B cell (primary cell): ENCODE measurements at regions not wholly inside any gene's neighbourhood (a gene's known extent, or its start where the extent isn't known, plus 50 kb on each side); places are given as distances from the start of the nearest gene placed in this dataset.

Experiments
- ATAC-seq: fragments of 200-7000 bp; cut with Tn5 transposase; one replicate; pipeline ENCODE4 v1.10.0; 2021; ENCODE audit warnings: low read depth, mild to moderate bottlenecking, moderate number of reproducible peaks, moderate library complexity
- CTCF ChIA-PET: fragments of 350-600 bp; sonication (Branson Sonifier 250); formaldehyde crosslinking; loops from one replicate; lab custom pipeline; 2021; ENCODE audit warnings: antibody characterized with exemption, inconsistent platforms; lab: Charles Lee
- POLR2A ChIA-PET: fragments of 350-600 bp; sonication (Branson Sonifier 250); formaldehyde crosslinking; loops from one replicate; lab custom pipeline; 2021; ENCODE audit warnings: antibody characterized with exemption; lab: Charles Lee
- DNase-seq: peaks from one replicate; pipeline ENCODE4 v3.0.0; 2013
- H2AFZ ChIP-seq: 2 replicates; pipeline ENCODE4 v1.6.1; 2012; ENCODE audit warnings: mild to moderate bottlenecking, low read depth, low read length; ENCODE audit not compliant: insufficient read depth, poor library complexity, severe bottlenecking
- H3K27ac ChIP-seq, 2 donors: 1 replicate in 1 of 2; 2 replicates in 1 of 2; pipeline ENCODE4 v1.5.1; 2012 to 2013; ENCODE audit warnings: low read length in 2 of 2, mild to moderate bottlenecking in 2 of 2, moderate library complexity in 1 of 2
- H3K27me3 ChIP-seq, 4 experiments: fragments of 200-600 bp in 1 of 4; sonication (generic) in 1 of 4; replicated peaks in 1 of 4; 1 replicate in 2 of 4; 2 replicates in 2 of 4; pipeline versions ENCODE4 v1.6.1 to v1.7.0; 2013 to 2016; ENCODE audit warnings: low read length in 3 of 4, mild to moderate bottlenecking in 2 of 4, mixed read lengths in 1 of 4, moderate library complexity in 1 of 4; ENCODE audit not compliant: insufficient read depth in 4 of 4, control insufficient read depth in 3 of 4; ENCODE audit errors: control extremely low read depth in 1 of 4
- H3K36me3 ChIP-seq, 2 experiments: replicated peaks in 1 of 2; 1 replicate in 1 of 2; 2 replicates in 1 of 2; pipeline versions ENCODE4 v1.6.1 to v1.7.1; 2013; ENCODE audit warnings: low read length in 1 of 2; ENCODE audit not compliant: insufficient read depth in 2 of 2, control insufficient read depth in 1 of 2; ENCODE audit errors: control extremely low read depth in 1 of 2, extremely low read depth in 1 of 2
- H3K4me1 ChIP-seq, 2 donors: fragments of 200-600 bp in 1 of 2; sonication (generic) in 1 of 2; 1 replicate in 1 of 2; 2 replicates in 1 of 2; pipeline versions ENCODE4 v1.5.1 to v1.6.1; 2013 to 2017; ENCODE audit warnings: low read length in 2 of 2; ENCODE audit not compliant: control insufficient read depth in 2 of 2, insufficient read depth in 2 of 2
- H3K4me2 ChIP-seq: replicated peaks from 2 replicates; pipeline ENCODE3; 2012; ENCODE audit warnings: mild to moderate bottlenecking, low read depth, low read length; ENCODE audit not compliant: poor library complexity, severe bottlenecking
- H3K4me3 ChIP-seq, 5 experiments: fragments of 200-600 bp in 1 of 5; sonication (generic) in 1 of 5; 1 replicate in 3 of 5; 2 replicates in 2 of 5; pipeline versions ENCODE4 v1.5.1 to v1.7.0; 2011 to 2016; ENCODE audit warnings: low read length in 4 of 5, mild to moderate bottlenecking in 4 of 5, low read depth in 2 of 5, control low read depth in 1 of 5, moderate library complexity in 1 of 5; ENCODE audit not compliant: insufficient read depth in 1 of 5; ENCODE audit errors: control extremely low read depth in 1 of 5, extremely low read depth in 1 of 5
- H3K79me2 ChIP-seq: fragments of 200-600 bp; sonication (generic); one replicate; pipeline ENCODE4 v1.6.0; 2016; ENCODE audit warnings: low read length; ENCODE audit not compliant: control insufficient read depth, insufficient read depth
- H3K9ac ChIP-seq: fragments of 200-600 bp; sonication (generic); 2 replicates; pipeline ENCODE4 v1.6.1; 2017; ENCODE audit warnings: mild to moderate bottlenecking, low read length, moderate library complexity
- H3K9me3 ChIP-seq, 3 donors: one replicate each; pipeline versions ENCODE4 v1.6.1 to v1.7.1; 2013; ENCODE audit warnings: low read length in 2 of 3; ENCODE audit not compliant: control insufficient read depth in 2 of 3, insufficient read depth in 1 of 3; ENCODE audit errors: control extremely low read depth in 1 of 3
- H4K20me1 ChIP-seq: 2 replicates; pipeline ENCODE4 v1.6.0; 2012; ENCODE audit warnings: mild to moderate bottlenecking, low read length; ENCODE audit not compliant: insufficient read depth, control insufficient read depth, poor library complexity, severe bottlenecking
- H3K27ac Mint-ChIP-seq: one replicate; pipeline ENCODE4 v1.8.0; 2021; ENCODE audit warnings: mixed read lengths
- H3K27me3 Mint-ChIP-seq: one replicate; pipeline ENCODE4 v1.8.0; 2021; ENCODE audit warnings: mixed read lengths
- H3K4me1 Mint-ChIP-seq: one replicate; pipeline ENCODE4 v1.8.0; 2021; ENCODE audit warnings: mixed read lengths
- H3K4me3 Mint-ChIP-seq: one replicate; pipeline ENCODE4 v1.8.0; 2021; ENCODE audit warnings: mixed read lengths
- H3K9me3 Mint-ChIP-seq: one replicate; pipeline ENCODE4 v1.8.0; 2022; ENCODE audit warnings: mixed read lengths; ENCODE audit not compliant: insufficient read depth
- EZH2 ChIP-seq: IDR thresholded peaks from 2 replicates; pipeline ENCODE4 v1.6.1; 2012; ENCODE audit warnings: borderline replicate concordance, low read depth, mild to moderate bottlenecking, moderate library complexity, low read length; ENCODE audit not compliant: insufficient read depth, poor library complexity, severe bottlenecking
- WGBS: methylation state at CpG from one replicate; pipeline ENCODE4 v1.1.5; 2013; ENCODE audit warnings: missing lambda C conversion rate; ENCODE audit not compliant: insufficient coverage; 5-methylcytosine and 5-hydroxymethylcytosine counted together
- intact Hi-C: fragments of 100-400 bp; cut with micrococcal nuclease; formaldehyde crosslinking; loops from one replicate; pipeline ENCODE4 v1.10.0; 2022
- TF ChIP-seq, protein P1 (sequence below): fragments of 200-600 bp; IDR thresholded peaks from one replicate; pipeline ENCODE4 v1.8.0; 2022; ENCODE audit warnings: antibody characterized with exemption, mild to moderate bottlenecking

DNA sequence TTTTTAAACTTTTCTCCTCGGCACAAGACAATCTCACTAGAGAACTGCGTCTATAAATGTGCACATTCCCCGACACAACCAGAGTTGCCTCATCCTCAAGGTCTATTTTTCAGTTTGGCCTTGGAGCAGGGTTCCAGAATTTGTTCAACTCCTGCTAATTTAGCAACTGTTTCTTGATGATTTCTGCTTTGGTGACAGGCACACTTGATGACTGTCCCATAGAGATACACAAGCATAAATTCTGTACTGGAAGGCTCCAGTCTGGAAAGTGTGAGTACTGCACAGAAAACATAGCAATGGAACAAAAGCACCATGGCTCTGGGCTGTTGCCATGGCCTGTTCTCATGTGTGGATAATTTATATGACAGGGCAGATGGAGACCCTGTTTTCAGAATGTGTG, 379.6 kb upstream of the PDZRN3 start:
- ChIA-PET CTCF (no interaction called here), POLR2A (no interaction called here)
- DNase-seq (no peak), ATAC-seq (no peak)
- H2AFZ ChIP-seq, result no peak overlapping the region
- WGBS, result 100% methylated on average over 3 of the region's 3 CpGs
- H3K4me1 ChIP-seq, result no peaks in the 10 kb centered on the region
- H3K4me3 ChIP-seq, result no peak overlapping the region
- no peaks in the 10 kb centered on the region for H3K4me1 Mint-ChIP-seq
- intact Hi-C loops, result no loop called here
- TF ChIP-seq EZH2, result no peak
- TF ChIP-seq, protein P1, sequence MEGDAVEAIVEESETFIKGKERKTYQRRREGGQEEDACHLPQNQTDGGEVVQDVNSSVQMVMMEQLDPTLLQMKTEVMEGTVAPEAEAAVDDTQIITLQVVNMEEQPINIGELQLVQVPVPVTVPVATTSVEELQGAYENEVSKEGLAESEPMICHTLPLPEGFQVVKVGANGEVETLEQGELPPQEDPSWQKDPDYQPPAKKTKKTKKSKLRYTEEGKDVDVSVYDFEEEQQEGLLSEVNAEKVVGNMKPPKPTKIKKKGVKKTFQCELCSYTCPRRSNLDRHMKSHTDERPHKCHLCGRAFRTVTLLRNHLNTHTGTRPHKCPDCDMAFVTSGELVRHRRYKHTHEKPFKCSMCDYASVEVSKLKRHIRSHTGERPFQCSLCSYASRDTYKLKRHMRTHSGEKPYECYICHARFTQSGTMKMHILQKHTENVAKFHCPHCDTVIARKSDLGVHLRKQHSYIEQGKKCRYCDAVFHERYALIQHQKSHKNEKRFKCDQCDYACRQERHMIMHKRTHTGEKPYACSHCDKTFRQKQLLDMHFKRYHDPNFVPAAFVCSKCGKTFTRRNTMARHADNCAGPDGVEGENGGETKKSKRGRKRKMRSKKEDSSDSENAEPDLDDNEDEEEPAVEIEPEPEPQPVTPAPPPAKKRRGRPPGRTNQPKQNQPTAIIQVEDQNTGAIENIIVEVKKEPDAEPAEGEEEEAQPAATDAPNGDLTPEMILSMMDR, result no peak
- H3K4me2 ChIP-seq, result no peak overlapping the region
- H3K27me3 ChIP-seq, result no peaks in the 10 kb centered on the region
- no peak overlapping the region for H3K27ac ChIP-seq
- no peak overlapping the region for H3K4me3 Mint-ChIP-seq
- H3K79me2 ChIP-seq, result no peaks in the 10 kb centered on the region
- no peaks in the 10 kb centered on the region for H3K27me3 Mint-ChIP-seq
- no peak overlapping the region for H3K9ac ChIP-seq
- H3K9me3 Mint-ChIP-seq, result peaks cover 2% of the 10 kb centered on the region
- peaks cover 0 to 6% (median 0%) of the 10 kb centered on the region in 3 donors for H3K9me3 ChIP-seq
- no peaks in the 10 kb centered on the region for H4K20me1 ChIP-seq
- no peak overlapping the region for H3K27ac Mint-ChIP-seq
- no peaks in the 10 kb centered on the region for H3K36me3 ChIP-seq

GRCh38 chr3:74003734-74004133, 379.0 kb upstream of the PDZRN3 start:
- Histone ChIP-seq H4K20me1 (no peaks in the 10 kb centered on the region), H3K27me3 (no peaks in the 10 kb centered on the region), H3K27ac (no peak overlapping the region), H3K79me2 (no peaks in the 10 kb centered on the region), H3K9ac (no peak overlapping the region), H3K36me3 (no peaks in the 10 kb centered on the region), H3K4me3 (no peak overlapping the region), H3K4me2 (no peak overlapping the region), H2AFZ (no peak overlapping the region), H3K9me3 (peaks cover 0 to 6% (median 0%) of the 10 kb centered on the region in 3 donors), H3K4me1 (no peaks in the 10 kb centered on the region)
- H3K27ac Mint-ChIP-seq, result no peak overlapping the region
- ChIA-PET POLR2A (no interaction called here), CTCF (no interaction called here)
- no peak for DNase-seq
- intact Hi-C loops, result no loop called here
- no peak for ATAC-seq
- H3K4me3 Mint-ChIP-seq, result no peak overlapping the region
- peaks cover 2% of the 10 kb centered on the region for H3K9me3 Mint-ChIP-seq
- no peaks in the 10 kb centered on the region for H3K27me3 Mint-ChIP-seq
- WGBS, result no CpG with 5 or more reads among the region's 5 CpGs
- TF ChIP-seq EZH2, result no peak
- TF ChIP-seq, protein P1, result no peak
- H3K4me1 Mint-ChIP-seq, result no peaks in the 10 kb centered on the region
